HG02852 (cell line): ENCODE measurements at regions not wholly inside any gene's neighbourhood (a gene's known extent, or its start where the extent isn't known, plus 50 kb on each side); places are given as distances from the start of the nearest gene placed in this dataset.
"Not testable (repeated sequence)": the region's sequence is repeated elsewhere in the genome, so short reads cannot be mapped to it uniquely, and the experiment has no call there.

Source experiments
- ATAC-seq: cut with Tn5 transposase; IDR thresholded peaks from one replicate; pipeline ENCODE4 v1.9.1; 2021; ENCODE audit warnings: mild to moderate bottlenecking, moderate library complexity; ENCODE audit not compliant: unreplicated experiment

DNA sequence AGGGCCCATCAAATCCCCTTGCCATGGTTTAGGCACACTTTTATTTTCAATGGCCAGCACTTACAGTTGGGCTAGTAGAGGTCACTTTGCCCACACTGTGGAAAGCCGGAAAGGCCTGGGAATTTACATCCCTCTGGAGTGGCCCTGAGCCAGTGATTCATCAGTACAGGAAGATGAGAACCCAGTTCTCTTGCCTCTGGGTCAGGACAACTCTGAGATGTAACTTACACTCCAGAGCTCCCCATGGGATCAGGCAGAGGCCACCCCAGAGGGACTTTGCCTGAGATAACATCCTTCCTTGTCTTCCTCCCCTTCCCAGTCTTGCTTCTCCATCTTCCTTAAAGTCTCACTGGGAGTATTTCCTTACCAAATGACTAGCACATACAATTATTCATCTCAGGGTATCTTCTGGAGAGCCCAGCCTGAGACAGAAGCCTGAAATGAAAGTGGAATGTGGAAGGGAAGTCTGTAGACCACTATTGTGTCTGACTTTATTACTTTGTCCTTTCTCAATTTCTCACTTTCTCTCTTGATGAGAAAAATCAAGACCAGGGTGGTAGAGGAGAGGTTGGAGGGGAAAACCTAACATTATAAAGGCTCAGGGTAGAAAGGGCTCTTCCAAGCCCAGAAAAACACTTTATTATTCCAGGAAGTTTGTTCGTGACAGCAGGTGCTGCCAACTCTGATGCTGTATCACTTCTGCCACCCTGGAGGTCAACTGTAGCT lies 220.8 kb downstream of the ZNF621 start:
- ATAC-seq, result no peak

- ATAC-seq, result no peak
Measured at GRCh38 chr3:40751666-40752065, 226.9 kb downstream of the ZNF621 start.

GRCh38 chr3:40752492-40752891 lies 227.7 kb downstream of the ZNF621 start:
- ATAC-seq, result no peak

DNA sequence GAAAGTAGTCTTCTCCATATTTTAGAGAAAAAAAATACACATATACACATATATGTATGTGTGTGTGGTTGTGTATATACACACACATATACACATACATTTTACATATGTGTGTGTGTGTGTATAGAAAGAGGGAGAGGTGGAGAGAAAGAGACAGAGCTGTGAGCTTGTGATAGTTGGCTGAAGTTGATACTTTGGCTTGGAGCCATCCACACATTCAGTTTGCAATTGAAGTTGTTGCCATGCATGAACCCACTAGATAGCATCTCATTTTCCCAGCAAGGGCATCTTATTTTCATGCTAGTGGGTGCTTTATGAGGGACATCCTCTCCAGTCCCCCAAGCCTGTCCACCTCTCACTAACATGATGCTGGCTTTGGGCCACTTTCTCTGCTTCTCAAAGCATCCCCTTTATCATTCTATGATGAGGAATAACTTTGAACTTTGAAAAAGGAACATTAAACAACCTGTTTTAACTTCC lies 228.6 kb downstream of the ZNF621 start:
- no peak for ATAC-seq

DNA sequence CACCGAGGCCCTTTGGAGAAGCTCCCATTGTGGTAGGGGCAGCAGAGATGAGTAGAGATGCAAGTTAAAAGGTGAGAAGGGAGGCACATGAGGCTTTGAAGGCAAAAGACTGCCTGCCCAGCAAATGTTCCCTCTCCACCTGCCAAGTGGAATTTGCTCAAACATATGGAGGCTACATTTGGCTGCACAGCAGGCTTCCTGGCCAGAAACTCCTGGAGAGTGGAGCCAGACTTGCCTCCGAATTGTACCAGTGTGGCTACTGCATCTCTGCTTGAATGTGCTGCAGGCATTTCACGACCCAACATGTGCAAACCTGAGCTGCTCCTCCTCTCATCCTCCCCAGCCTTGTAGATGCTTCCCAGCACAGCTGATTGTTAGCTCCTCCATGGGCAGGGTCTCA lies 229.2 kb downstream of the ZNF621 start:
- no peak for ATAC-seq

GRCh38 chr3:40754994-40755393 lies 230.2 kb downstream of the ZNF621 start:
- ATAC-seq, result no peak

GRCh38 chr3:40756500-40756899 lies 231.7 kb downstream of the ZNF621 start:
- ATAC-seq, result no peak

- not testable (repeated sequence) for ATAC-seq
Measured at GRCh38 chr3:40762771-40763170, 238.0 kb downstream of the ZNF621 start.

DNA sequence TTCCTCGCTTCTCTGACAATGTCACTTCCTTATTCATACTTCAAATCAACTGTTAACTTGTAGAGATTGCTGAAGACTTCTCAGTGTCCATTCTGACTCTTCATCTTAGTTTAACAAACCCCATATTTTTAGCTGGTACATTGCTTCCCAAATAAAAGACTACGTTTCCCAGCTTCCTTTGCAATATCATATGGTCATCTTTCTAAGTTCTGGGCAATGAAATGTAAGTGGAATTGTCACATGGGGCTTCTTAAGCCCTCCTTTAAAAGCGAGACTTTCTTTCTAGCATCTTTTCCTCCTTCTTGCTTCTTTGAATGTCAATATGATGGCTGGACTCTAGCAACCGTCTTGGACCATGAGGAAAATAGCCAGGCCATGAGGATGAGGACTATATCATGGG lies 239.0 kb downstream of the ZNF621 start:
- ATAC-seq, result no peak

- no peak for ATAC-seq
Measured at GRCh38 chr3:40764747-40765146, 240.0 kb downstream of the ZNF621 start.

DNA sequence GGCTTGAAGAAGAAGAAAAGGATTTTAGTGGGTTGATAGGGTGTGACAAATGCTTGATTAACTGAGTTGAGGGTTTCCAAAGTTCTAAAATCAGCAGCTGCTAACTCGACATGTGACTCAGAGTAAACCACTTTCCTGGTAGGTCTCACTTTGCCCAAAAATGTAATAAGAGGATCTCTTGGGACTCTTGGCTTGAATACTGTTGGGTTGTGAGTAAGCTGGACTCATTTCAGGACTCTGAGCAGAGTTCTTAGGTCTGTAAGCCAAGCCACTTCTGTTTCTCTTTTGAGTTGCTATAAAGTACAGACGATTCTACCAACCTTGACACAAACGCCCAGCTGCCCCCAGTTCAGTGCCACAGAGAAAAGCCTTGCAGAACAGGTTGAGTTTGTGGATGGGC lies 241.1 kb downstream of the ZNF621 start:
- no peak for ATAC-seq

- ATAC-seq, result no peak
Measured at GRCh38 chr3:40766396-40766795, 241.6 kb downstream of the ZNF621 start.

GRCh38 chr3:40768046-40768445 lies 243.3 kb downstream of the ZNF621 start:
- ATAC-seq, result no peak

DNA sequence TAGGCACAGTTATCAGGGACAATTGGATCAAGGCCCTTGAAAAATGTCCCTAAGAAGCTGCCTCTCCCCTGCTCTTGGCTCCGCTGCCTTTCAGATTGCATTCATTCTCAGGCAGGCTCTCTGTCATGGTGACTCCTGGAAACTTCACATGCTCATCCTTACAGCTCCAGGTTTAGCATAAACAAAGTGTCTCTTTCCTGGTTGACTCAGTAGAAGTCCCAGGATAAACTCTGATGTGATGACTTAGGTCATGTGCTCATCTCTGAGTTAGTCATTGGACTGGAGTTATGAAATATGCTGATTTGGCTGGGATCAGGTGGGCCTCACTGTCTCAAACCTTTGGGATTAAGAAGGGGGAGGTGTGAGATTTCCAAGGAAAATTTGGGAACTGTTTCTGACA lies 243.8 kb downstream of the ZNF621 start:
- ATAC-seq, result no peak

- ATAC-seq, result no peak
Measured at GRCh38 chr3:40770061-40770460, 245.3 kb downstream of the ZNF621 start.

GRCh38 chr3:40771112-40771511 lies 246.4 kb downstream of the ZNF621 start:
- no peak for ATAC-seq

GRCh38 chr3:40779039-40779438 lies 254.3 kb downstream of the ZNF621 start:
- no peak for ATAC-seq

DNA sequence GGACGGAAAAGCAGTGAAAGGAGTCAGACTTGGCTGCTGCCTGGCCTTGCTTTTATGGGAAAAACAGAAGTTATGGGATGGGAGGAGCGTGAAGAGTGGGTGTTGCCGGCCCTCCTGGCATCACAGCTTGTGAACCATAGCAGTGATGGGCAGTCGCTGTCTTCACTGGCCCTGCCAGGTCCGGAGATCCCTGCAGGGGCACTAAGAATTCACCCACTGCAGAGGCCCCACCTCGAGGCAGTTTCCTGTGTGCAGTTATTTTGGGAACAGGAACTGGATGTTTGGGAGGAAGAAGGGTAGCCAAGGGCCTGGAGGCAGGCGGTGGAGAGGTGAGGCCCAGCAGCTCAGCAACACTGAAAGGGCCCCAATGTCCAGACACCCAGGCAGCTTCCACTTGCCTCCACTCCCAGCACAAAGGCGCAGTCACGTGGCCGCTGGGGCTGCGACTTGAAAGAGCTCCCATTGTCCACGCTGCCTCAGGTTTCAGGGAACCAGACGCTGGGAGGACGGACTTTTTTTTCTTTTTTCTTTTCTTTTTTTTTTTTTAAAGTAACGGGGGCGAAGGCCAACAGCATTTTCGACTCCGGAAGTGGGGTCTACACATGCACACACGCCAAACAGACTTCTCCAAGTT lies 255.6 kb downstream of the ZNF621 start:
- no peak for ATAC-seq

- ATAC-seq, result no peak
Measured at GRCh38 chr3:40780925-40781406, 256.2 kb downstream of the ZNF621 start.

- no peak for ATAC-seq
Measured at GRCh38 chr3:40782111-40782721, 257.5 kb downstream of the ZNF621 start.

DNA sequence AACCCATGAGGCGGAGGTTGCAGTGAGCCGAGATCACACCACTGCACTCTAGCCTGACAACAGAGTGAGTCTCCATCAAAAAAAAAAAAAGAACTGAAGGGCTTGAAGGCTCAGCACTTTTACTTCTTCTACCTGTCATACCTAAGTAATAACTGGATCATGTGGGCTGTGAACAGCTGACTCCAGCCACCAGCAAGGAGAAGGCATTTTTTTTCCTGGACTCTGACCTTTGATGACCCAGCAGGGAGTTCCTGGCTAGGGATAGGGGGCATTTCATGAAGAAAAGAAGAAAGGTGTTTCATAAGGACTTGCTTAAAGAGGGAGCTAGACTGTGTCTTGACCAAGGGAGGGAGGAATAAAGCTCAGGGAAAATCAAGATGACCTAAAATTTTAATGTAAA lies 266.0 kb downstream of the ZNF621 start:
- no peak for ATAC-seq

GRCh38 chr3:40793730-40794129 lies 269.0 kb downstream of the ZNF621 start:
- no peak for ATAC-seq
